IPS-18a (cell line): ENCODE measurements at regions not wholly inside any gene's neighbourhood (a gene's known extent, or its start where the extent isn't known, plus 50 kb on each side); places are given as distances from the start of the nearest gene placed in this dataset.

Source experiments
- H3K27ac ChIP-seq: one replicate; pipeline ENCODE4 v1.5.1; 2013; ENCODE audit warnings: low read length
- H3K27me3 ChIP-seq: one replicate; pipeline ENCODE4 v1.6.1; 2013; ENCODE audit warnings: mild to moderate bottlenecking, low read length; ENCODE audit not compliant: control insufficient read depth, insufficient read depth
- H3K36me3 ChIP-seq: one replicate; pipeline ENCODE4 v1.6.1; 2013; ENCODE audit warnings: low read depth, low read length; ENCODE audit not compliant: control insufficient read depth
- H3K4me1 ChIP-seq: one replicate; pipeline ENCODE4 v1.6.1; 2013; ENCODE audit warnings: low read depth, low read length; ENCODE audit not compliant: control insufficient read depth
- H3K4me3 ChIP-seq: one replicate; pipeline ENCODE4 v1.5.1; 2013; ENCODE audit warnings: low read length
- H3K9ac ChIP-seq: one replicate; pipeline ENCODE4 v1.6.1; 2013; ENCODE audit warnings: mild to moderate bottlenecking, low read length, moderate library complexity
- H3K9me3 ChIP-seq: one replicate; pipeline ENCODE4 v1.6.1; 2013; ENCODE audit warnings: low read depth, low read length; ENCODE audit not compliant: control insufficient read depth

DNA sequence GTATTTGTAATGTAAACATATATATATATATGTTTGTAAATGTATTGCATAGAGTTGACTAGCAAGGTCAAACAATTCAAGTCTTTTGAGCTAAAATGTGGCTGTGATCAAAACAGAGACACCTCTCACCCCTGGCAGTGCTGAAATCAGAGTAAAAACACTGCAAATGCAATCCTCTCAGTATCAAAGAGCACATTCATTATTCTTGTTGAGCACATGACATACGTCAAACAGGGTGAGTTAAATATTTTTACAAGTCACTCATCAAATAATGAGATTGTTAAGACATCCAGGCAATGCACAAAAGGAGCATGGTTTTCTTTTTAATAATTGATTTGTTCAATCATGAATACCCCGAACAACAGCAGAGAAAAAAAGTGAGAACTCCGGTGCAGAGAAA is 114.1 kb upstream of the KCNIP4 start:
- Histone ChIP-seq H3K9ac (no peak overlapping the region), H3K27me3 (no peaks in the 10 kb centered on the region), H3K4me1 (no peaks in the 10 kb centered on the region), H3K9me3 (no peaks in the 10 kb centered on the region), H3K4me3 (no peak overlapping the region), H3K36me3 (no peaks in the 10 kb centered on the region), H3K27ac (no peak overlapping the region)

DNA sequence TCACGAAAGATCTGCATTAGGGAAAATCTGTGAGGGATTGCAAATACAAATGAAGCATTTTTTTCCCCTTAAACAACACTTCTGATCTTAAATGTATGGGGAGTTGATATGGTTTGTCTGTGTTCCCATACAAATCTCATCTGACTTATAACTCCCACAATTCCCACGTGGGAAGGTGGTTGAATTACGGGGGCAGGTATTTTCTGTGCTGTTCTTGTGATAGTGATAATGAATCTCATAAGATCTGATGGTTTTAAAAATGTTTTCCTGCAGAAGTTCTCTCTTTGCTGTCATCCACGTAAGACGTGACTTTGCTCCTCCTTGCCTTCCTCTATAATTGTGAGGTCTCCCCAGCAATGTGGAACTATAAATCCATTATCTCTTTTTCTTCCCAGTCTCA is 107.4 kb upstream of the KCNIP4 start:
- no peak overlapping the region for H3K9ac ChIP-seq
- H3K27me3 ChIP-seq = no peaks in the 10 kb centered on the region
- no peaks in the 10 kb centered on the region for H3K4me1 ChIP-seq
- H3K4me3 ChIP-seq = no peak overlapping the region
- H3K9me3 ChIP-seq = no peaks in the 10 kb centered on the region
- H3K36me3 ChIP-seq = no peaks in the 10 kb centered on the region
- H3K27ac ChIP-seq = no peak overlapping the region

DNA sequence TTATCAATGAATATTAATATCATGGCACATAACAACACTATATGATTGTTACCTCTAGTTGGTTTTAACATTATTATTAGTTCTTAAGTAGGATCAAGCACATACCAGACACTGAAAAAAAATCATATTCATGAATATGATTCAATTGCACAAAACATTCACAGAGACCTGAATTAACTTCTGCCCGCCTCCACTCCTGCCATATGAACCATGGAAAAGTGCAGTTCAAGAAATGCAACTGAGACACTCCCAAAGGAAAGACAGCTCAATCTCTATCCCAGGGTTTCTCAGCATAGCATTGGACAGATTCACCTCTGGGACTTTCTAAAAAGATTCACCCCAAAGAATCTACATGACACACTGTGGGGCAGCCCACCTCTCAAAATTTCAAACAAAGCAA is 103.5 kb upstream of the KCNIP4 start:
- H3K9ac ChIP-seq = no peak overlapping the region
- no peaks in the 10 kb centered on the region for H3K36me3 ChIP-seq
- no peaks in the 10 kb centered on the region for H3K4me1 ChIP-seq
- H3K4me3 ChIP-seq = no peak overlapping the region
- H3K27ac ChIP-seq = no peak overlapping the region
- H3K9me3 ChIP-seq = no peaks in the 10 kb centered on the region
- H3K27me3 ChIP-seq = no peaks in the 10 kb centered on the region

DNA sequence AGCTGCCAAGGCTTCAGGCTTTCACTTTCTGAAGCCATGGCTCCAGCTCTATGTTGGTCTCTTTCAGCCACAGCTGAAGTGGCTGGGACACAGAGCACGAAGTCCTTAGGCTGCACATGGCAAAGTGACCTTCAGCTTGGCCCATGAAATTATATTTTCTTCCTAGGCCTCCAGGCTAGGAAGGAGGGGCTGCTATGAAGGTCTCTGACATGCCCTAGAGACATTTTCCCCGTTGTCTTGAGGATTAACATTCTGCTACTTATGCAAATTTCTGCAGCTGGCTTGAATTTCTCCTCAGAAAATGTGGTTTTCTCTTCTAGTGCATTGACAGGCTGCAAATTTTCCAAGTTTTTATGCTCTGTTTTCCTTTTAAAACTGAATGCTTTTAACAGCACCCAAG is 99.8 kb upstream of the KCNIP4 start:
- Histone ChIP-seq H3K27me3 (no peaks in the 10 kb centered on the region), H3K9me3 (no peaks in the 10 kb centered on the region), H3K4me1 (no peaks in the 10 kb centered on the region), H3K4me3 (no peak overlapping the region), H3K9ac (no peak overlapping the region), H3K36me3 (no peaks in the 10 kb centered on the region), H3K27ac (no peak overlapping the region)

DNA sequence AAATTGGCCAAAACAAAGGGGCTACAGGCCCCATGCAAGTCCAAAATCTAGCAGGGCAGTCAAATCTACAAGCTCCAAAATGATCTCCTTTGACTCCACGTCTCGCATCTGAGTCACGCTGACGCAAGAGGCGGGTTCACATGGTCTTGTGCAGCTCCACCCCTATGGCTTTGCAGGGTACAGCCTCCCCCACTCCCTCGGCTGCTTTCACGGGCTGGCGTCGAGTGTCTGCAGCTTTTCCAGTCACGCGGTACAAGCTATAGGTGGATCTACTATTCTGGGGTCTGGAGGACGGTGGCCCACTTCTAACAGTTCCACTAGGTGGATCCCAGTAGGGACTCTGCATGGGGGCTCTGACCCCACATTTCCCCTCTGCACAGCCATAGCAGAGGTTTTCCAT is 99.2 kb upstream of the KCNIP4 start:
- no peaks in the 10 kb centered on the region for H3K4me1 ChIP-seq
- H3K27ac ChIP-seq = no peak overlapping the region
- no peaks in the 10 kb centered on the region for H3K27me3 ChIP-seq

DNA sequence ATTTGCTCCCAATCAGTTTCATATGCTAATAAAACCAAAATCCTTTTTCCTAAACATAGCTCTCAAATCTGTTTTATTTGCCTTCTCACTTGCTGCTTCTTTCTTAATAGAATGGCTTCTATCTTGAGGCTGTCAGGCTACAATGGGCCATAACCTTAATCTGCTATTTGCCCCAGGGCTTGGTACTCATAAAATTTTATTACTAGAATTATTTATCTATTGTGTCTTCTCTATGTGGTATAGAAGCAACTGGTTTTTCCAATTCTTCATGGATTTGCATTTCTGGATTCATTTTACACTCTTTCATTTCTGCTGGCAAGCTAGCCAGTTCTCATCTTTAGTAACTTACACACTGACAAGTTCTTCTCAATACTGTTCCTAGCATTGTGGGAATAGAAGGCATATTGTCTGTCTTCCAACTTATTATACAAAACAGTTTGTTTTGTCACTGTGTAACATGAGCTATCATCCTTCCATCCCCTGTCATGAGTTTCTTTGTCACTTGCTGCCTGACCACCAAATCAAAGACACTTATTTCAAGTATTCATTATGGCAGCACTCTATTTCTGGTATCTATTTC is 96.6 kb upstream of the KCNIP4 start:
- Histone ChIP-seq H3K36me3 (no peaks in the 10 kb centered on the region), H3K27ac (no peak overlapping the region), H3K9ac (no peak overlapping the region), H3K27me3 (no peaks in the 10 kb centered on the region), H3K4me1 (no peaks in the 10 kb centered on the region), H3K9me3 (no peaks in the 10 kb centered on the region), H3K4me3 (no peak overlapping the region)

More for the DNA sequence above, 99.2 kb upstream of the KCNIP4 start:
- Histone ChIP-seq H3K9me3 (no peaks in the 10 kb centered on the region), H3K4me3 (no peak overlapping the region), H3K36me3 (no peaks in the 10 kb centered on the region), H3K9ac (no peak overlapping the region)

DNA sequence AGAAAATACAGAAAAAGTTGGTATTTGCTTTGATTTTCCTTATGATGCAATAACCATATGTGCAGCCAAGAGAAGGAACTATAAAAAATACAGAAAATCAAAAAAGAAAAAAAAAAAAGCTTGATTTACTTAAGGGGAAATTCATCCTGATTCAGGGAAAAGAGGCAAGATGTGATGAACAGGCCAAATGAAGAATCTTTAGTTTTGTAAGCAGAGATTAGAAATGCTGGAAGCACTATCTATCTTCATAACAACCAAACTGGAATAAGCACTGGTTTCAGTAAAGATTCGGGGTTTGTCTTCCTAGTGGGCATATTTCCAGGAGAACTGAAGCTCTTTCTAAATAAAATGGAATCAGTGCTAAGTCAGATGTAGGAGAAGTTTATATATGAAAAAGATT is 82.9 kb upstream of the KCNIP4 start:
- H3K4me3 ChIP-seq = no peak overlapping the region
- no peaks in the 10 kb centered on the region for H3K27me3 ChIP-seq
- H3K36me3 ChIP-seq = no peaks in the 10 kb centered on the region
- peaks cover 12% of the 10 kb centered on the region for H3K4me1 ChIP-seq
- H3K9me3 ChIP-seq = no peaks in the 10 kb centered on the region
- H3K27ac ChIP-seq = no peak overlapping the region
- no peak overlapping the region for H3K9ac ChIP-seq

DNA sequence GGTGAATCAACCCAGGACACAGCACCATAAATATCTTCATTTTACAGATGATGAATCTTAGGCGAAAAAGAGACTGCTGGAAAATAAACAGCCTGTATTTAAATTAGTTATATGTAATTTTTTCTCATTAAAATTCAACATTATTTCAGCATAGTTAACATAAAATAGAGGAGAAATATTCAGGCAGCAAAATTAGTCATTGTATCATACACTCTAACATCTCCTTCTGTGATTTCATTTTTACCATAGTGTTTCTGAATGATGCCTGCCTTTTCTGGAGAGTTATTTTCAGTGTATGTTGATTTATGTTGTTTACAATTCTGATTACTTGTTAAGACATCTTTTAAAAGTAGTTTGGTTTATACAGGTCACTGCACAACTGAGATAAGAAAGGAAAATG is 82.3 kb upstream of the KCNIP4 start:
- Histone ChIP-seq H3K9ac (no peak overlapping the region), H3K4me3 (no peak overlapping the region), H3K27ac (no peak overlapping the region), H3K36me3 (no peaks in the 10 kb centered on the region), H3K27me3 (no peaks in the 10 kb centered on the region), H3K4me1 (peaks cover 12% of the 10 kb centered on the region), H3K9me3 (no peaks in the 10 kb centered on the region)

DNA sequence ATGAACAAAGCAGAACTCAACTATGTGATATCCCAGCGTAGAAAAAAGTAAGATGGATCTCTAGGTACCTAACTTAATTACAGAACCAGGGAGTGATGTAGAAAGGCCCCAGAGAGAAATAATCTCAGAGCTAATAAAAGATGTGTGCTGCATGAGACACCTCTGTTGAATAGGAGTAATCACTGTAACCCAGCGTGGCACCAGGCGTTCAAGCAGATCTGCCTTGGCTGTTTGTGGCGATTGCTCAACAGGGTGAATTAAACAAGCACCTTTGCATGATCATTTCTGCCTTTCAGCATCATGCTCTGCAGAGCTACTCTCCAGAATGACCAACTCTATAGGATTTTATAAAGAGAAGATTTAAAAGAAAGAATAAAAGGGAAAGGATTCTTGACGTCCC is 81.7 kb upstream of the KCNIP4 start:
- H3K27me3 ChIP-seq = no peaks in the 10 kb centered on the region
- H3K27ac ChIP-seq = no peak overlapping the region
- no peak overlapping the region for H3K9ac ChIP-seq
- no peaks in the 10 kb centered on the region for H3K9me3 ChIP-seq
- peaks cover 12% of the 10 kb centered on the region for H3K4me1 ChIP-seq
- H3K4me3 ChIP-seq = peak overlapping the region; percentile 33
- no peaks in the 10 kb centered on the region for H3K36me3 ChIP-seq

DNA sequence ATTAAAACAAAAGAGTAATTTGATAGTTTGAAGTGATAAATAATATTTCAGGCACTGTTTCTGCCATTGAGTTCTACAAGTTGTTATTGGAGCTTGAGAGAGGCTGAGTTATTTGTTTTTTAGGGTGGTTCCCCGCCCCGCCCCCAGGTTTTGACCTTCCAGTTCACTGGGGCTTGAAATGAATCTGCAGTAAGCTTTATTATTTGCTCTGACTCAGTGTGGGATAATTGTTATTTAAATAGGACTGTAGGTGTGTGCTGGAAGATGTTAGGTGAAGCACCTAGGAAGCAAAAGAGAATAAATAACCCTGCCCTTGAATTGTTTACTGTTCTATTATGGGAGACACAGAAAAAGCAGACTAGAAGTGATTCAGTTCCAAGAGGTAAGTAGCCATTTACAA is 81.2 kb upstream of the KCNIP4 start:
- H3K4me1 ChIP-seq = peaks cover 12% of the 10 kb centered on the region
- no peak overlapping the region for H3K9ac ChIP-seq
- no peaks in the 10 kb centered on the region for H3K36me3 ChIP-seq
- H3K27ac ChIP-seq = no peak overlapping the region
- peak overlapping the region; percentile 33 for H3K4me3 ChIP-seq
- H3K27me3 ChIP-seq = no peaks in the 10 kb centered on the region
- H3K9me3 ChIP-seq = no peaks in the 10 kb centered on the region

DNA sequence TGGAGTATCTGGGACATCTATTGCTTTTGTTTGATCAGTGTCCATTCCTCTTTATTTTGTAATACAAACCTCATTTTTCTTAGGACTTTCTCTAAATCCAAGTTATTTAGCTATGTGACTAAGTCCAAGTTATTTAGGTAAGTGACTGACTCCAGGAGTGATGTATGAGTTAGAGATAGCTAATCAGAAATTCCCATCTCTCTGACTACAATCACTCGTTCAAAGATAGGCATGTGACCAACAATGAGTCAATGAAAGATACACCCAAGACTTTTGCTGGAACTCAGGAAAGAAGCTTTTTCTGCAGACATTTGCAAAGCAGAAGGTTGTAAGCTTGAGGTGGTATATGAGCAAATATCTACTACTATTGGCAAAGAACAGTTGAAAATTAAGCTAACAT is 72.5 kb upstream of the KCNIP4 start:
- Histone ChIP-seq H3K36me3 (no peaks in the 10 kb centered on the region), H3K4me3 (no peak overlapping the region), H3K9me3 (no peaks in the 10 kb centered on the region), H3K27me3 (no peaks in the 10 kb centered on the region), H3K9ac (no peak overlapping the region), H3K27ac (no peak overlapping the region), H3K4me1 (no peaks in the 10 kb centered on the region)

DNA sequence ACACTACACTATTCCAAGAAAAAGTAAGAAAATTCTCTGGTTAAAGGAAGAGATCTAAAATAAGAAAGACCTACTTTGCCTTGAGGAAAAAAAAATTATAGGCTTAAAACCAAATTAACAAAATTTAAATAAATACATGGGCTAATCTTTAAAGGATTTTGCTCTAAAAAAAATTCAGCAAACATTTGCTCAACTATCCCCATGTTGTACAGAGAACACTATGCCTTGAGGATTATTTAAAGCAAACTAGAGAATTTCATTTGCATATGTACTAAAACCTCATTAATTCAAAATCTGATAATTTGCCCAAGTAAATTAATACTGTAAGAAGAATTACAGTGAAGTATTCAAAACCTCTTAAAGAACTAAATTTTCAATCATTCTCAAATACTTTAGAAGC is 71.6 kb upstream of the KCNIP4 start:
- H3K36me3 ChIP-seq = no peaks in the 10 kb centered on the region
- H3K27ac ChIP-seq = no peak overlapping the region
- H3K9ac ChIP-seq = no peak overlapping the region
- H3K9me3 ChIP-seq = no peaks in the 10 kb centered on the region
- no peaks in the 10 kb centered on the region for H3K27me3 ChIP-seq
- H3K4me1 ChIP-seq = no peaks in the 10 kb centered on the region
- no peak overlapping the region for H3K4me3 ChIP-seq
